ES-I3 (cell line): ENCODE measurements at regions not wholly inside any gene's neighbourhood (a gene's known extent, or its start where the extent isn't known, plus 50 kb on each side); places are given as distances from the start of the nearest gene placed in this dataset.
"Not testable (repeated sequence)": the region's sequence is repeated elsewhere in the genome, so short reads cannot be mapped to it uniquely, and the experiment has no call there.

ENCODE experiments used
- H3K36me3 ChIP-seq: 2 replicates; pipeline ENCODE4 v1.6.1; 2013; ENCODE audit warnings: mild to moderate bottlenecking, low read length, control low read depth, moderate library complexity; ENCODE audit not compliant: insufficient read depth
- H3K4me1 ChIP-seq: 2 replicates; pipeline ENCODE4 v1.6.1; 2013; ENCODE audit warnings: mild to moderate bottlenecking, control low read depth, low read length; ENCODE audit not compliant: insufficient read depth
- H3K9ac ChIP-seq: 2 replicates; pipeline ENCODE4 v1.6.1; 2013; ENCODE audit warnings: low read depth, mild to moderate bottlenecking, low read length, moderate library complexity
- H3K9me3 ChIP-seq: 2 replicates; pipeline ENCODE4 v1.6.1; 2013; ENCODE audit warnings: mild to moderate bottlenecking, low read length, moderate library complexity; ENCODE audit not compliant: control insufficient read depth, insufficient read depth

GRCh38 chrX:112457788-112458187 lies 221.9 kb downstream of the LHFPL1 start:
- H3K36me3 ChIP-seq = peaks cover 3% of the 10 kb centered on the region; the same call in 1 of the 2 replicates
- no peaks in the 10 kb centered on the region for H3K9me3 ChIP-seq
- no peaks in the 10 kb centered on the region for H3K4me1 ChIP-seq
- no peak overlapping the region for H3K9ac ChIP-seq

- no peaks in the 10 kb centered on the region for H3K4me1 ChIP-seq
- H3K9ac ChIP-seq = no peak overlapping the region
- H3K36me3 ChIP-seq = peaks cover 3% of the 10 kb centered on the region
- H3K9me3 ChIP-seq = no peaks in the 10 kb centered on the region
Measured at GRCh38 chrX:112450810-112451209, 228.9 kb downstream of the LHFPL1 start.

GRCh38 chrX:112440277-112440676 lies 239.5 kb downstream of the LHFPL1 start:
- H3K9me3 ChIP-seq = no peaks in the 10 kb centered on the region
- H3K36me3 ChIP-seq = no peaks in the 10 kb centered on the region
- H3K4me1 ChIP-seq = no peaks in the 10 kb centered on the region
- no peak overlapping the region for H3K9ac ChIP-seq

GRCh38 chrX:112424166-112424565 lies 255.6 kb downstream of the LHFPL1 start:
- Histone ChIP-seq H3K9ac (no peak overlapping the region), H3K9me3 (no peaks in the 10 kb centered on the region), H3K36me3 (no peaks in the 10 kb centered on the region), H3K4me1 (no peaks in the 10 kb centered on the region)

- H3K4me1 ChIP-seq = no peaks in the 10 kb centered on the region
- H3K9me3 ChIP-seq = no peaks in the 10 kb centered on the region; the same call in 1 of the 2 replicates
- no peak overlapping the region for H3K9ac ChIP-seq
- no peaks in the 10 kb centered on the region for H3K36me3 ChIP-seq
Measured at GRCh38 chrX:112391313-112391712, 288.4 kb downstream of the LHFPL1 start.

- H3K36me3 ChIP-seq, H3K4me1 ChIP-seq, H3K9me3 ChIP-seq, H3K9ac ChIP-seq: not testable (repeated sequence)
Measured at GRCh38 chrX:112381649-112382298, 298.0 kb downstream of the LHFPL1 start.

- no peaks in the 10 kb centered on the region for H3K9me3 ChIP-seq
- H3K4me1 ChIP-seq = no peaks in the 10 kb centered on the region
- H3K9ac ChIP-seq = no peak overlapping the region
Measured at GRCh38 chrX:112380541-112381278, 298.1 kb upstream of the TRPC5 start.

GRCh38 chrX:112377481-112377880 lies 294.9 kb upstream of the TRPC5 start:
- no peak overlapping the region for H3K9ac ChIP-seq
- no peaks in the 10 kb centered on the region for H3K36me3 ChIP-seq
- H3K9me3 ChIP-seq = no peaks in the 10 kb centered on the region
- H3K4me1 ChIP-seq = no peaks in the 10 kb centered on the region

More at GRCh38 chrX:112380541-112381278, 298.1 kb upstream of the TRPC5 start:
- H3K36me3 ChIP-seq = no peaks in the 10 kb centered on the region

GRCh38 chrX:112368371-112368770 lies 285.8 kb upstream of the TRPC5 start:
- no peaks in the 10 kb centered on the region for H3K9me3 ChIP-seq
- H3K36me3 ChIP-seq = no peaks in the 10 kb centered on the region
- H3K9ac ChIP-seq = no peak overlapping the region
- peaks cover 3% of the 10 kb centered on the region; the same call in 1 of the 2 replicates for H3K4me1 ChIP-seq

- Histone ChIP-seq H3K36me3 (no peaks in the 10 kb centered on the region), H3K9ac (no peak overlapping the region), H3K9me3 (no peaks in the 10 kb centered on the region), H3K4me1 (peaks cover 13% of the 10 kb centered on the region; the same call in 1 of the 2 replicates)
Measured at GRCh38 chrX:112367065-112367464, 284.5 kb upstream of the TRPC5 start.

- no peaks in the 10 kb centered on the region for H3K36me3 ChIP-seq
- H3K9me3 ChIP-seq = no peaks in the 10 kb centered on the region
- H3K9ac ChIP-seq = no peak overlapping the region
- H3K4me1 ChIP-seq = peaks cover 10% of the 10 kb centered on the region; the same call in 1 of the 2 replicates
Measured at GRCh38 chrX:112359906-112360305, 277.3 kb upstream of the TRPC5 start.

- no peaks in the 10 kb centered on the region for H3K4me1 ChIP-seq
- H3K9ac ChIP-seq = no peak overlapping the region
- no peaks in the 10 kb centered on the region for H3K36me3 ChIP-seq
- H3K9me3 ChIP-seq = peaks cover 3% of the 10 kb centered on the region; the same call in 1 of the 2 replicates
Measured at GRCh38 chrX:112355931-112356330, 273.4 kb upstream of the TRPC5 start.

GRCh38 chrX:112341598-112341997 lies 259.0 kb upstream of the TRPC5 start:
- Histone ChIP-seq H3K4me1 (no peaks in the 10 kb centered on the region), H3K36me3 (no peaks in the 10 kb centered on the region), H3K9ac (no peak overlapping the region), H3K9me3 (no peaks in the 10 kb centered on the region)

GRCh38 chrX:112313201-112313600 lies 230.6 kb upstream of the TRPC5 start:
- Histone ChIP-seq H3K4me1 (peaks cover 4% of the 10 kb centered on the region; the same call in 1 of the 2 replicates), H3K9me3 (no peaks in the 10 kb centered on the region), H3K9ac (no peak overlapping the region), H3K36me3 (no peaks in the 10 kb centered on the region)

GRCh38 chrX:112306027-112306426 lies 223.5 kb upstream of the TRPC5 start:
- Histone ChIP-seq H3K36me3 (no peaks in the 10 kb centered on the region), H3K9me3 (no peaks in the 10 kb centered on the region), H3K4me1 (peaks cover 15% of the 10 kb centered on the region), H3K9ac (no peak overlapping the region)
